Uterus (tissue), 2 donors: ENCODE measurements at regions not wholly inside any gene's neighbourhood (a gene's known extent, or its start where the extent isn't known, plus 50 kb on each side); places are given as distances from the start of the nearest gene placed in this dataset.

Source experiments
- CTCF ChIP-seq, 4 experiments: fragments of 200-600 bp in 2 of 4; fragments of 450-650 bp in 2 of 4; sonication (generic) in 2 of 4; IDR thresholded peaks; one replicate each; pipeline ENCODE4 v1.5.1; 2016 to 2019; ENCODE audit warnings: antibody characterized with exemption in 4 of 4, mild to moderate bottlenecking in 2 of 4, moderate library complexity in 1 of 4
- POLR2A ChIP-seq, 2 donors: fragments of 450-650 bp; IDR thresholded peaks; one replicate each; pipeline ENCODE4 v1.6.1; 2016; ENCODE audit warnings: antibody characterized with exemption in 2 of 2, mild to moderate bottlenecking in 1 of 2, moderate library complexity in 1 of 2

- no peak for TF ChIP-seq CTCF (IDR thresholded peaks at IDR 0.05)
- no peak for TF ChIP-seq POLR2A (IDR thresholded peaks at IDR 0.05)
Observed at GRCh38 chr2:234386971-234387370, 109.9 kb downstream of the ARL4C start.
